OCI-LY7 (cell line): ENCODE measurements at regions not wholly inside any gene's neighbourhood (a gene's known extent, or its start where the extent isn't known, plus 50 kb on each side); places are given as distances from the start of the nearest gene placed in this dataset.

Experiments used
- BruUV-seq: library from RNA; stranded (reverse); fragments of 400-500 nt; replicated peaks from 2 replicates; lab custom pipeline; 2021; lab: Mats Ljungman, UMichigan
- CTCF ChIA-PET: fragments of 300-600 bp; sonication (Branson Sonifier 250); formaldehyde crosslinking; loops from one replicate; lab custom pipeline; 2022; ENCODE audit warnings: antibody characterized with exemption; ENCODE audit not compliant: unreplicated experiment; lab: Charles Lee
- POLR2A ChIA-PET: fragments of 300-600 bp; sonication (Branson Sonifier 250); formaldehyde crosslinking; loops from one replicate; lab custom pipeline; 2022; ENCODE audit warnings: antibody characterized with exemption; lab: Charles Lee
- DNase-seq: peaks from one replicate; pipeline ENCODE4 v3.0.0-alpha.2; 2015; ENCODE audit warnings: low spot score
- H2AFZ ChIP-seq: fragments of 200-600 bp; sonication (generic), shearing (Covaris generic); 2 replicates; pipeline ENCODE4 v1.6.1; 2014; ENCODE audit warnings: mild to moderate bottlenecking, antibody characterized with exemption, low read length, moderate library complexity
- H3K27ac ChIP-seq: fragments of 200-600 bp; sonication (generic); 2 replicates; pipeline ENCODE4 v1.5.1; 2014; ENCODE audit warnings: mixed run types, low read depth, mild to moderate bottlenecking, moderate library complexity, low read length, inconsistent platforms; ENCODE audit not compliant: poor library complexity, severe bottlenecking
- H3K36me3 ChIP-seq: fragments of 200-600 bp; sonication (generic); 2 replicates; pipeline ENCODE4 v1.6.1; 2014; ENCODE audit warnings: mild to moderate bottlenecking, antibody characterized with exemption, low read length, moderate library complexity, mixed read lengths; ENCODE audit not compliant: insufficient read depth
- H3K4me1 ChIP-seq: fragments of 200-600 bp; sonication (generic); 2 replicates; pipeline ENCODE4 v1.5.1; 2014; ENCODE audit warnings: mild to moderate bottlenecking, low read length; ENCODE audit not compliant: insufficient read depth, poor library complexity, severe bottlenecking
- H3K4me2 ChIP-seq: fragments of 200-600 bp; sonication (generic); 2 replicates; pipeline ENCODE4 v1.6.1; 2014; ENCODE audit warnings: mild to moderate bottlenecking, low read length
- H3K4me3 ChIP-seq: fragments of 200-600 bp; sonication (generic); 2 replicates; pipeline ENCODE4 v1.5.1; 2014; ENCODE audit warnings: mild to moderate bottlenecking, low read depth, low read length; ENCODE audit not compliant: poor library complexity, severe bottlenecking
- H3K79me2 ChIP-seq: fragments of 200-600 bp; sonication (generic); 2 replicates; pipeline ENCODE4 v1.6.1; 2016; ENCODE audit warnings: low read depth, mild to moderate bottlenecking, low read length, moderate library complexity, mixed read lengths; ENCODE audit not compliant: insufficient read depth
- H3K9me2 ChIP-seq: fragments of 200-600 bp; sonication (generic); 2 replicates; pipeline ENCODE4 v1.6.1; 2016; ENCODE audit warnings: mild to moderate bottlenecking, low read length, mixed read lengths; ENCODE audit not compliant: insufficient read depth
- H3K9me3 ChIP-seq: fragments of 200-600 bp; sonication (generic); 2 replicates; pipeline ENCODE4 v1.6.1; 2014; ENCODE audit warnings: mild to moderate bottlenecking, mixed run types, low read length, mixed read lengths
- H4K20me1 ChIP-seq: fragments of 200-600 bp; sonication (generic); 2 replicates; pipeline ENCODE4 v1.6.1; 2014; ENCODE audit warnings: mild to moderate bottlenecking, antibody characterized with exemption, low read length, moderate library complexity, mixed read lengths; ENCODE audit not compliant: insufficient read depth
- CTCF ChIP-seq: fragments of 200-600 bp; sonication (generic); conservative IDR thresholded peaks from 2 replicates; pipeline ENCODE4 v1.5.1; 2014; ENCODE audit warnings: mild to moderate bottlenecking, antibody characterized with exemption, low read length, moderate library complexity, mixed read lengths
- EZH2phosphoT487 ChIP-seq: fragments of 200-600 bp; sonication (generic); IDR thresholded peaks from 2 replicates; pipeline ENCODE4 v1.6.1; 2018; ENCODE audit warnings: low read depth, borderline replicate concordance, mild to moderate bottlenecking, mixed run types, antibody characterized with exemption, low read length, moderate library complexity, mixed read lengths
- intact Hi-C: fragments of 100-400 bp; cut with micrococcal nuclease; formaldehyde crosslinking; loops from one replicate; pipeline ENCODE4 v1.10.0; 2022; ENCODE audit not compliant: unreplicated experiment

- H3K9me3 ChIP-seq: no peaks in the 10 kb centered on the region
- intact Hi-C loops: no loop called here
- no TSS peak for BruUV-seq
Measured at GRCh38 chr1:4931486-4931885, 277.1 kb downstream of the AJAP1 start.

GRCh38 chr1:4928186-4928585, 273.8 kb downstream of the AJAP1 start:
- Histone ChIP-seq H3K4me3 (no peak overlapping the region), H4K20me1 (no peaks in the 10 kb centered on the region), H3K9me2 (no peaks in the 10 kb centered on the region), H3K4me2 (no peak overlapping the region), H3K79me2 (no peaks in the 10 kb centered on the region), H3K4me1 (no peaks in the 10 kb centered on the region), H3K27ac (no peak overlapping the region), H2AFZ (no peak overlapping the region), H3K9me3 (no peaks in the 10 kb centered on the region), H3K36me3 (no peaks in the 10 kb centered on the region)
- BruUV-seq: no TSS peak
- ChIA-PET POLR2A (no interaction called here), CTCF (no interaction called here)
- intact Hi-C loops: no loop called here
- no peak for DNase-seq
- no peak for TF ChIP-seq CTCF
- TF ChIP-seq EZH2phosphoT487: no peak

More at GRCh38 chr1:4931486-4931885, 277.1 kb downstream of the AJAP1 start:
- ChIA-PET CTCF (no interaction called here), POLR2A (no interaction called here)
- Histone ChIP-seq H3K79me2 (no peaks in the 10 kb centered on the region), H4K20me1 (no peaks in the 10 kb centered on the region), H3K36me3 (no peaks in the 10 kb centered on the region), H3K27ac (no peak overlapping the region), H3K4me2 (no peak overlapping the region), H3K4me1 (no peaks in the 10 kb centered on the region), H3K9me2 (no peaks in the 10 kb centered on the region), H3K4me3 (no peak overlapping the region), H2AFZ (no peak overlapping the region)
- DNase-seq: no peak
- TF ChIP-seq EZH2phosphoT487 (no peak), CTCF (no peak)

GRCh38 chr1:4924356-4924755, 269.9 kb downstream of the AJAP1 start:
- BruUV-seq: no TSS peak
- intact Hi-C loops: no loop called here
- CTCF ChIA-PET: no interaction called here

More at GRCh38 chr1:4924356-4924755, 269.9 kb downstream of the AJAP1 start:
- POLR2A ChIA-PET: no interaction called here
- no peak overlapping the region for H3K4me3 ChIP-seq
- H3K79me2 ChIP-seq: no peaks in the 10 kb centered on the region
- no peak for DNase-seq
- no peaks in the 10 kb centered on the region for H3K4me1 ChIP-seq
- H3K9me2 ChIP-seq: no peaks in the 10 kb centered on the region
- H4K20me1 ChIP-seq: no peaks in the 10 kb centered on the region
- no peaks in the 10 kb centered on the region for H3K36me3 ChIP-seq
- no peak for TF ChIP-seq CTCF
- no peak for TF ChIP-seq EZH2phosphoT487
- no peak overlapping the region for H3K4me2 ChIP-seq
- H2AFZ ChIP-seq: no peak overlapping the region
- no peak overlapping the region for H3K27ac ChIP-seq
- H3K9me3 ChIP-seq: no peaks in the 10 kb centered on the region
